ENCODE measurements at regions not wholly inside any gene's neighbourhood (a gene's known extent, or its start where the extent isn't known, plus 50 kb on each side); places are given as distances from the start of the nearest gene placed in this dataset.

DNA sequence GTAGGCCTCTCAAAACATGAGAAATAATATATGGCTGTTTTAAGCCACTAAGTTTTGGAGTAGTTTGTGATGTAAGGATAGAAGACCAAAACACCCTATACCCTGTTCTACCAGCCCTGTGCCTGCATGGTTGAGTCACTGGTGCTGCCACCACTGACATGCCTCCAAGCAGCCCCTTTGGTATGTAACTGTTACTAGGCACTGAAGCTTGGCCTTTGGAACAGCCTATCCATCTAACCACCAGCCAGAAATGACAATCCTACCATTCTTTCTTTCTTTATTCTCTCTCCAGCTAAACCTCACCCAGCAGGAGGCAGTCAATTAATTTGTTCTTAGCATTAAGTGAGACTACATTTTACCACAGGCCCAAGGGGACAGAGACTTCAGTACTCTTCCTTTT is 240.3 kb downstream of the MSRB3 start:
- TF ChIP-seq FOS (IDR thresholded peaks at IDR 0.05; ENCODE audit: borderline replicate concordance, insufficient read depth, low read length) (no peak), JUN (IDR thresholded peaks at IDR 0.05; ENCODE audit: borderline replicate concordance, insufficient read depth, insufficient read length, low read depth) (no peak), POLR2AphosphoS5 (IDR thresholded peaks at IDR 0.05; ENCODE audit: insufficient read depth, low read depth, low read length) (no peak), MYC (IDR thresholded peaks at IDR 0.05; ENCODE audit: low read depth, low read length) (no peak), POLR2A (IDR thresholded peaks at IDR 0.05; ENCODE audit: low read depth, low read length) (no peak), GATA2 (IDR thresholded peaks at IDR 0.05; ENCODE audit: insufficient read depth, insufficient read length, low read depth, low read length) (no peak), EZH2 (IDR thresholded peaks at IDR 0.05; ENCODE audit: borderline replicate concordance, low read depth, low read length, severe bottlenecking) (no peak)
- TF ChIP-seq, protein P1, sequence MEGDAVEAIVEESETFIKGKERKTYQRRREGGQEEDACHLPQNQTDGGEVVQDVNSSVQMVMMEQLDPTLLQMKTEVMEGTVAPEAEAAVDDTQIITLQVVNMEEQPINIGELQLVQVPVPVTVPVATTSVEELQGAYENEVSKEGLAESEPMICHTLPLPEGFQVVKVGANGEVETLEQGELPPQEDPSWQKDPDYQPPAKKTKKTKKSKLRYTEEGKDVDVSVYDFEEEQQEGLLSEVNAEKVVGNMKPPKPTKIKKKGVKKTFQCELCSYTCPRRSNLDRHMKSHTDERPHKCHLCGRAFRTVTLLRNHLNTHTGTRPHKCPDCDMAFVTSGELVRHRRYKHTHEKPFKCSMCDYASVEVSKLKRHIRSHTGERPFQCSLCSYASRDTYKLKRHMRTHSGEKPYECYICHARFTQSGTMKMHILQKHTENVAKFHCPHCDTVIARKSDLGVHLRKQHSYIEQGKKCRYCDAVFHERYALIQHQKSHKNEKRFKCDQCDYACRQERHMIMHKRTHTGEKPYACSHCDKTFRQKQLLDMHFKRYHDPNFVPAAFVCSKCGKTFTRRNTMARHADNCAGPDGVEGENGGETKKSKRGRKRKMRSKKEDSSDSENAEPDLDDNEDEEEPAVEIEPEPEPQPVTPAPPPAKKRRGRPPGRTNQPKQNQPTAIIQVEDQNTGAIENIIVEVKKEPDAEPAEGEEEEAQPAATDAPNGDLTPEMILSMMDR (IDR thresholded peaks at IDR 0.05; ENCODE audit: extremely low read depth in 1 of 2, insufficient read depth in 1 of 2, low read depth in 1 of 2, low read length in 2 of 2): no peak
- TF ChIP-seq, protein P2, sequence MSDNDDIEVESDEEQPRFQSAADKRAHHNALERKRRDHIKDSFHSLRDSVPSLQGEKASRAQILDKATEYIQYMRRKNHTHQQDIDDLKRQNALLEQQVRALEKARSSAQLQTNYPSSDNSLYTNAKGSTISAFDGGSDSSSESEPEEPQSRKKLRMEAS (IDR thresholded peaks at IDR 0.05; ENCODE audit: insufficient read depth, insufficient read length): no peak
- no peaks in the 10 kb centered on the region for H3K79me2 ChIP-seq (ENCODE audit: control insufficient read depth, insufficient read depth, low read length)
- H3K9me3 ChIP-seq (replicated peaks; ENCODE audit: control insufficient read depth, insufficient read depth, low read length): no peaks in the 10 kb centered on the region
- peaks cover 10% of the 10 kb centered on the region for H3K4me1 ChIP-seq (ENCODE audit: control insufficient read depth, extremely low read depth, insufficient read depth, low read length)
- H3K27me3 ChIP-seq (ENCODE audit: control insufficient read depth in 2 of 2, insufficient read depth in 2 of 2, low read length in 2 of 2): no peaks in the 10 kb centered on the region
- dilution Hi-C loops (cut with MboI; ENCODE audit: extremely low pct_ligation_motif_present, low sequenced_read_pairs) (no loop called here), intact Hi-C loops (cut with micrococcal nuclease) (no loop called here)
- no peaks in the 10 kb centered on the region for H3K9me1 ChIP-seq (replicated peaks; ENCODE audit: control insufficient read depth, extremely low read depth, insufficient read depth, low read length)
- no peak overlapping the region for H3K4me3 ChIP-seq (replicated peaks in 1 of 3; ENCODE audit: insufficient read depth in 1 of 3, low read depth in 1 of 3, low read length in 3 of 3)
- no peak overlapping the region for H3K9ac ChIP-seq (replicated peaks; ENCODE audit: extremely low read depth, insufficient read depth, low read length)
- H3K27ac ChIP-seq (ENCODE audit: insufficient read depth, low read depth, low read length): no peak overlapping the region
- no peak for FAIRE-seq
- ChIA-PET CTCF (interaction anchor here (0.9 kb wide), 1 partner anchor 24 kb away, joined by 3 read pairs; no protein-coding TSS in a partner anchor), POLR2A (no interaction called here)
- H3K4me2 ChIP-seq (ENCODE audit: insufficient read depth, low read length): no peak overlapping the region
- no peak overlapping the region for H2AFZ ChIP-seq (ENCODE audit: low read depth, low read length)
- H3K36me3 ChIP-seq (ENCODE audit: control insufficient read depth in 2 of 2, extremely low read depth in 1 of 2, insufficient read depth in 2 of 2, low read length in 2 of 2): no peaks in the 10 kb centered on the region
- H4K20me1 ChIP-seq (replicated peaks; ENCODE audit: control insufficient read depth, extremely low read depth, insufficient read depth, low read length): no peaks in the 10 kb centered on the region
- DNase-seq (ENCODE audit: low read depth, low spot score): no peak
- no TSS peak for BruUV-seq (replicated peaks)
